ENCODE measurements at regions not wholly inside any gene's neighbourhood (a gene's known extent, or its start where the extent isn't known, plus 50 kb on each side); places are given as distances from the start of the nearest gene placed in this dataset.

DNA sequence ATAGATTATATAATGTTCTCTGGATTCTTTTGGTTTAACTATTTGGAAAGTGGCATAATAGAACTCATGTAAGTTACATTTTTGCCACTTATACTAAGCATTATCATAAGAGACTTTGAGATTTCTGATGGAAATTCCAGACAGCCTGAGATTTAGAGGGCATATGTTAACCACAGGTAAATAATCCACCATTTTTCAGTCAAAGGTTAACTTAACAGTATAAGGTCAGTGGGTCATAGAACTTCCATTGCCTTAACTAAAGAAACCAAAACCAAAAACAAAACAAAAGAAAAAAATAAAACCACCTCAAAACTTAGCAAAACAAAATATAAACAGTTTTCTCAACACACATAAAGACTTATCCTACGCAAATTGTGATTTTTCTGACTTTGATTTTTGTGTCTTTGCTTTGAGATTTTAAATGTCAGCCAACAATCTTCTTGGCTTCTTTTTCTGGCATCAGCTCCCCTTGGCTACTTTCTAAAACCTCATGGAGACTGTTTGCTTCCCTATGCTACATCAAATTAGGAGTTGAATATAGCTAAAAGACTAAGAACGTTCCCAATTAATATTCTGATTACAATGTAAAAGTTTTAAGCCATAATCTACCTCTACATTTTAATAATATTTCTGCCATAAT, 430.1 kb upstream of the DAB2 start:
- in situ Hi-C loops (cut with HindIII; ENCODE audit: low sequenced_read_pairs), result no loop called here

DNA sequence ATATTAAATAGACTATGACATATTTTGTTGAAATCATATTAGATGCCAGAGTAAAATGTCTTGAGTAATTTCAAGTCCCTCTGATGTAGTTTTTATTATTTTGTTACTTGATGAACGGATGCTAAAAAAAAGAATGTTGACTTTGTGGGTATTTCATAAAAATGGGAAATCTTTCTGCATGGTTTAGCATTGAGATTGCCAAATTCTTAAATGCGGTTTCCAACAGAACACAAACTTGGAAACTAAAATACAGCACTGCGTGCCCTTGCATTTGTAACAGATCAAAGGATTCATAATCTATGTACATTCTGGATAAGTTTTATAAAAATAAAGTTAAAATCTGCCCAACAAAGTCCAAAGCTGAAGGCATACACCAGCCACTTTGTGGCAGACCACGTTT, 425.5 kb upstream of the DAB2 start:
- in situ Hi-C loops (cut with HindIII; ENCODE audit: low sequenced_read_pairs), result no loop called here

DNA sequence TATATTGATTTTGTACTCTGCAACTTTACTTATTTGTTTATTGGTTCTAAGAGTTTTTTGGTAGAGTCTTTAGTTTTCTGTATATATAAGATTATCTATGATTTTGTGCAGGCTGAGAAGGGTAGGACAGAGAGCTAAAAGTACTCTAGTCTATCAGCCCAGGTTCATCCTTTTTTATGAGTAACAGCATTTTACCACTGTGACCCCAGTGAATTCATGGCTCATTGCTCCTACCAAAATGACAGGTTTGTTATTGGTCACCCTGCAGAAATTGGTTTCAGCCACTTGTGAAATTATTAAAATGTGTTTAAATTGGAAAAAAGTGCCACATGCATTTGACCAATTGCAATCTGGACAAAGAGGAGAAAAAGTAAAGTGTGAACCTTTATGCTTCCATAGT, 421.4 kb upstream of the DAB2 start:
- in situ Hi-C loops (cut with HindIII; ENCODE audit: low sequenced_read_pairs), result no loop called here

DNA sequence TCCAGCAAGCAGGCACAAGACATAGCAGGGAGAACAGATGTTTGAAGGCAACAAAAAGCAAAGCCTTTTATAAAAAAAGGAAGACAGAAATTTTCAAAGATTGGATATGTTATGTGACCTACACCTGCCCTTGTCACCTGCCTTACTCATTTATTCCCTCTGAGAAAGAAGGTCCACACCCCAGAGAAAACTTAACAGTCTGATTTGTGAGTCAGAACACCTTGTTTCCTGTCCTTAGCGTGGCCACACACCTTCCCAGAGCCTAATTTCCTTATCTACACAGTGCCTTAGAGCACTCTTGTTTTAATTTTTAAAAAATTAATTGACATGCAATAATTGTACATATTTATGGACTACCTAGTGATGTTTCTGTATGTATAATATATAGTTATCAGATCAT, 419.0 kb upstream of the DAB2 start:
- in situ Hi-C loops (cut with HindIII; ENCODE audit: low sequenced_read_pairs), result no loop called here

DNA sequence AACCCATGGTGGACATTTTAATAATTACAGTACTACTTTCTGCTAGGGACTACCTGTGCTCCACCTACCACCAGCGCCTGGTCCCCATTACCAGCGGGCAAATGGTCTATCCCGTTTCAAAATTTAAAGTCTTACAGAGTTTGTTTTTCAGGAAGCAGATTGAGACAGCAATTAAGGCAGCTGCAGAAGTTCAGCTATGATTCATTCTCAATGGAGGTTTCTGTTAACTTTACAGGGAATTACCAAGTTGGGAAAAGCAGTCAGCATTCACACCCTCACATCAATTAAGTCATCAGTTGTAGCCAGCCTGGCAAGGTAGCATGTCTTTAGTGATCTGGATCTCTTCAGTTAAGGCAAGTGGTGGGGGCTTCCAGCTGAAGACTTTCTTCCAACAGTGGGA, 410.6 kb upstream of the DAB2 start:
- in situ Hi-C loops (cut with HindIII; ENCODE audit: low sequenced_read_pairs), result no loop called here

DNA sequence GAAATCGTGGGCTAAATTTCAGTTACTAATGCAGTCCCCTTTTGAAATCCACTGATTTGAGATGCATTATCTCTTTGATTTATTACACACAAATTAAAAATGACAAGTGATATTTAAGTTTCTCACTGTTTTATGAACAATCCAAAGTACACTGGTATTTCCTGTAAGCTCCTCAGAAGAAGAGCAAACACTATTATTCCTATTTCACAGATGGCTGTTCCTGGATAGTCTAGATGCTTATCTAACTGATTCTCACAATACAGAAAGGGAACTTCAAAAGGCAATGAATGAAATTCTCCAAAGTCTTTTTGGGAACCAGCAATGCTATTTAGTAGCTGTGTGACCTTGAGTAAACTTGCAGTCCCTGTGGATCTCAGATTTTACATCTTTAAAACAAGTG, 404.7 kb upstream of the DAB2 start:
- in situ Hi-C loops (cut with HindIII; ENCODE audit: low sequenced_read_pairs), result no loop called here

DNA sequence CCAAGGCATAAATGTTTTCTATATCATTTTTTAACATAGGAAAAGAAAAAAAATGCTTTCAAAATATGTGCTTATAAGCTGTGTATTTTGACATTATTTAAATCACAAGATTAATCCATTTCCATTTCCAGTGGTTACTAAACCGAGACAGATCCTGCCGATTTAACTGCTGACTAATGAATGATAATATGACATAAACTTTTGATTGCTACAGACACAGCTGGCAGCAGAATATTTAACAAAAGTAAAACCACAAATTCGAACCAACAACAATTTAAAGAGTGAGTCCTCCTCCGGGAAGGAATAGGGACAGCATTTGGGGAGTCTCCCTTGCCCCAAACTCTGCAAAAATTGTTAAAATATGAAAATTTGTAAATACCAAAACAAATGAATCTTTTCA, 401.3 kb upstream of the DAB2 start:
- in situ Hi-C loops (cut with HindIII; ENCODE audit: low sequenced_read_pairs), result no loop called here

DNA sequence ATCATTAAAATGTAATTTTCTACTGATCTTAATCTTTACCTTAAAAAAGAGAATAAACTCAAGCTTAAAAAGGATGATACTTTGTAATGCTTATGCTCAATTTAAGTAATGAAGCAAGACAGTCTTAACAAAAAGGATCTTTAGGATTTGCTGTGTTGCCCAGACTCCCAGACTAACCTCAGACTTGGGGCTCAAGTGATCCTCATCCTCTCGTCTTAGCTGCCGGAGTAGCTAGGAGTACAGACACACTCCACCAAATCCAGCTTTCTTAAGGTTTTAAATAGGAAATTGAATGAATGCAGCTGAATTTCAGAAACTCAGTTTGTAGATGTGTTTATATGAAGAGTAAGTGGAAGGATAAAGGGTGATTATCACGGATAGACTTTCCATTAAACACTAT, 400.5 kb upstream of the DAB2 start:
- in situ Hi-C loops (cut with HindIII; ENCODE audit: low sequenced_read_pairs), result no loop called here

DNA sequence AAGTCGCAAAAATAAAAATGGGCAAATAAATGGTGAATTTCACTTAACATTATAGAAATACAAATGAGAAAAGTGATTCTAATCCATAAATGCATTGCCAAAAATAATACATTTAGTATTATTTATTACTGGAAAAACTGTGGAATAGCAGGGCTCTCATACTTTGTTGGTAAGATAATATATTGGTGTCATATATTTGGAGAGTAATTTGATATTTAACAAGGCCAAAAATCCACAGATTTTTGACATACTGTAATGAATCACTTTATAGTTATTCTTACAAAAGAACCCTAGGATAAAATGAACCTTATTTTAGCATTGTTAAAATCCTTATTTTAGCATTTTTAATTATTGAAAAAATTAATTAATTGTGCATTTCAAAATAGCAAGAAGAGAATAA, 397.2 kb upstream of the DAB2 start:
- in situ Hi-C loops (cut with HindIII; ENCODE audit: low sequenced_read_pairs), result no loop called here

DNA sequence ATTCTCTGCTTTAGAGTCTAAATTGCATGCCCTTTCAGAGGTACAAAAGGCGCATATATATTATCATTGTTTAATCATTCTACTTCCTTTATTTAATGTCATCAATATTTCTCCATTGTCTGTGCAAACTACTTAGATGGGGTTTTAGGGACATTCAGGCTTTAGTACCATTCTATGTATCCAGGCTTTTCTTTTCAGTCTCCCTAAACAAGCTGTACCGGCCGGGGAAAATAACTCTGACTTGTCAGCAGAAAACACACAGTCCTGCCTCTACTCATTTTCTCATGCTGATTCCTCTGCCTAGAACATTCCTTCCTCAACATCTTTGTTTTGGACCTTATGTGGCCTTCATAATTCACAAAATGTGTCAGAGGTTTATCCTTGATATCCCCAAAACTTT, 392.1 kb upstream of the DAB2 start:
- in situ Hi-C loops (cut with HindIII; ENCODE audit: low sequenced_read_pairs), result no loop called here

DNA sequence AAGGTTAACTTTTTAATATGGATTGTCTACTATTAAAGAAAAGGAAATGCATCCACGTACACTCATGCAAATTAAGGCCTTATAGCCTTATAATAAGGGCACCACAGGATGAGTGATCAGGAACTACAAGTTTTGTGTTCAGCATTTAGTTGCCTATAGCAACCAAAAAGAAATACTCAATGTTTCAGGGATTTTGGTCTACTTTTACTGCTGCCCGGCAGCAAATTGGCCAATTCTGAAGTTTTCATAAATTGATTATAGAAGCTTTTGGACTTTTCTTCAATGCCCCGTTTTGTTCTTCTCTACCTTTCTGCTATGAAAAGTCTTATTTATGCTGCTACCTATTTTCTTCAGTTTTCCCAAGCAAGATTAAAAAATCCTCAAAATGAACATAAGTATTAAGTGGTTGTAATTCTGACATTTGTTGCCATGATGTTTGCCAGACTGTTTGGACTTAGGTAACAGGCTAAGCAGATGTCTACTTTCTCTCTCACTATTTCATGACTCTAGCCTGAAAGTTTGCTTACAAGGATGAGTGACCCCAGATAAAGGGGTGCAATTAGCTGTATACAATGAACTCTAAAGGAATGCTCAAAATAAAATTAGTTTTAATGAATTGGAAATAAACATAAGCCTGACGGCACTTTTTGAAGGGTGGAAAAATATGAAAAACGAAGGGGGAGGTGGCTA, 391.5 kb upstream of the DAB2 start:
- in situ Hi-C loops (cut with HindIII; ENCODE audit: low sequenced_read_pairs), result no loop called here

DNA sequence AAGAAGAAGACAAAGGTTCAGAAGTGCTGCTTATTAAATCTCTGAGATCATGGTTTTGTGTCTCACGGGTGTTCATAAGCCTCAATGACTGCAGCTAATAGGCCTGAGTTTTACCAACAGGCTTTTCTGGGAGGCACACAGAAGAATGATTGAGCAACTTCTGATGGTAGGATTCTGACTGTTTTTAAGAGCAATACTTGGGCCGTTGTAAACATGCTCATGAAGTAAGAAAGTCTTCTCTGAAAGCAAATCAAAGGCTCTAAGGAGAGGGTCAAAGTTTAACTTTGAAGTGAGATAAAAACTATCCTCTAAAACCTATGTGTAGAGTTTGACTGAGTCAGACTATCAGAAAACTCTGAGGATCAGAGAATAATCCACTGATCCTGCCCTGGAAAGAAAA, 390.9 kb upstream of the DAB2 start:
- in situ Hi-C loops (cut with HindIII; ENCODE audit: low sequenced_read_pairs), result no loop called here

DNA sequence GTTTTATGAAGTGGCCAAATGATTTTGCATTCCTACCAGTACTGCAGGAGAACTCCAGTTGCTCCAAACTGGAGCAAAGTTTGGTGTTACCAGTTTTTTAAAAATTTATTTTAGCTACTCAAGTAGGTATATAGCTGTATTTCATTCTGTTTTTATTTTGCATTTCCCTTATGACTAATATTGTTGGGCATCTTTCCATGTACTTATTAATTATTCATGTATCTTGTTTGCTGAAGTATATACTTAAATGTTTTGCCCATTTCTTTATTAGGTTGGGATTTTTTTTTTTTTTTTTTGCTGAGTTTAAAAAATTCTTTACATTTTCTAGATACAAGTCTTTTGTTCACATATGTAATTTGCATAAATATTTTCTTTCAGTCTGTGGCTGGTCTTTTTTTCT, 386.6 kb upstream of the DAB2 start:
- in situ Hi-C loops (cut with HindIII; ENCODE audit: low sequenced_read_pairs), result no loop called here

DNA sequence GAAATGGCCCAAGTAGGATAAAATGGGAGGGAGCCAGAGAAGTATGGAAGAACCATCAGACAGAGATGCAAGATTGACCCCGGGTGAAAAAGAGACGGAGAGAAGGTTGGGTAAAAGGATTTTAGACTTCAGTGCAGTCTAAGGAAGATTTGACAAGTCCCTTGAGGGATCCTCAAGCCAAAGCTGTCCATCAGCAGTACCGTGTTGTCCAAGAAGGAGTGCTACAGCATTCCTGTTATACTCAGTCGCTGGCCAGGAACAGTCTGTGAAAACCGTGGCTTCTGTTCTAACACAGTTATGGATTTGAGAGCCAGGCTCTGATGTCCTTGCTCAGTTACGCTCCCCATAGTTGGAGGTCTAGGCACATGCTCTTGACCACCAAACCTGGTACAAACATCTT, 383.9 kb upstream of the DAB2 start:
- in situ Hi-C loops (cut with HindIII; ENCODE audit: low sequenced_read_pairs), result no loop called here

DNA sequence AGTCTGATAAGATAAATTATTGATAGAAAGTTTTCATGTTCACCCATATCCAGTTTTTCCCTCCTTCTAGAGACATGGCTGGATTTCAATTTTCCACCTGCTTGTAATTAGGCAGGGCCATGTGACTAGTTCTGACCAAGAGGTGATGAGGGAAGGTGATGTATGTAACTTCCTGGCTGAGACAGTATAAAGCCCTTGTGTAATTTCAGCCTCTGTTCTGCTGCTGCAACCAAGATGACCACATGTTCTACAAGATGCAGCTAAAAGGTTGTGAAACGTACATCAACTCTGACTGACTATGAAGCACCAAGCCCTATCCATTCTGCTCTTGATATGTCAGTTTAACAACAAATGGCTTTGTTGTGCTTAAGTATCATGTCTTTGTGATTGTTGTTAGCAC, 376.5 kb upstream of the DAB2 start:
- in situ Hi-C loops (cut with HindIII; ENCODE audit: low sequenced_read_pairs), result no loop called here

DNA sequence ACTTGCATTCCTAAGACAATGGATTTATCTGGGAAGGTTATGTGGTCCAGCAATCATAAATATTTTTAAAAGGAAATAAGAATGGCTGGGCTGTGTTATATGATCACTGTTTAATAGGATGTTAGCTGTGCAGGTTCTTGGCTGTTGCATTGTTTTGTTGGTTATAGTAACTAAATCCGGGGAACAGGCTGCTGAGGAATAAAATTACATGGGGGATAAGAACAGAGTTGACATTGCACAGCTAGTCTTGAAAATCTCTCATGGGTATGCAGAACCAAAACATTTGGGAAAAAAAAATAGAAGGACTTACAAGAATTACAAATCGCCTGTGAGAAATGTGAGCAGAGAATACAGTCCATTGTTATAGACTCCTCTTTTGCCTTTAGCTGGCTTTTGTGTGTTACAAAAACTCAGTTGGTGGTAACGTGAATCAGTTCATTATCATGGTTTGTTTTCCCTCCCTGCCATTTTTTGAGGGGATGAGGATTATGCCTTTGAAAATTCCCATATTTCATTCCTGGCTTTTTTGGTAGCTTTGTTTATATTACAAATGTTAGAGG, 375.3 kb upstream of the DAB2 start:
- in situ Hi-C loops (cut with HindIII; ENCODE audit: low sequenced_read_pairs), result no loop called here

DNA sequence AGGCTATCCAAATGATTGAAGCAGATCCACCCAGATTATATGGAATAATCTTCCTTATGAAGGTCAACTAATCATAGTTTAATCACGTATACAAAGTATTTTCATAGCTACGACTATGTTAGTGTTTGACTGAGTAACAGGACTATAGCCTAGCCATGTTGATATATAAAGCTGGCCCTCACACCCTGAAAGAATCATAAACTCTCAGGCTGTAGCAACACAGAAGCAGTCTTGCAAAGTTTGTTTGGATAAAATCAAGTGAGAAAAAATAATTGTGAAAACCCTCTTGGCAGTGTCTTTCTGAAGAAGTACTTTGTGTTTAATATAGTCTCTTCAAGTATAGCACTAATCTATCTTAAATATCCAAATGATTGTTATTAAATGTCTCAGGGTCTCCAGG, 374.5 kb upstream of the DAB2 start:
- in situ Hi-C loops (cut with HindIII; ENCODE audit: low sequenced_read_pairs), result no loop called here

DNA sequence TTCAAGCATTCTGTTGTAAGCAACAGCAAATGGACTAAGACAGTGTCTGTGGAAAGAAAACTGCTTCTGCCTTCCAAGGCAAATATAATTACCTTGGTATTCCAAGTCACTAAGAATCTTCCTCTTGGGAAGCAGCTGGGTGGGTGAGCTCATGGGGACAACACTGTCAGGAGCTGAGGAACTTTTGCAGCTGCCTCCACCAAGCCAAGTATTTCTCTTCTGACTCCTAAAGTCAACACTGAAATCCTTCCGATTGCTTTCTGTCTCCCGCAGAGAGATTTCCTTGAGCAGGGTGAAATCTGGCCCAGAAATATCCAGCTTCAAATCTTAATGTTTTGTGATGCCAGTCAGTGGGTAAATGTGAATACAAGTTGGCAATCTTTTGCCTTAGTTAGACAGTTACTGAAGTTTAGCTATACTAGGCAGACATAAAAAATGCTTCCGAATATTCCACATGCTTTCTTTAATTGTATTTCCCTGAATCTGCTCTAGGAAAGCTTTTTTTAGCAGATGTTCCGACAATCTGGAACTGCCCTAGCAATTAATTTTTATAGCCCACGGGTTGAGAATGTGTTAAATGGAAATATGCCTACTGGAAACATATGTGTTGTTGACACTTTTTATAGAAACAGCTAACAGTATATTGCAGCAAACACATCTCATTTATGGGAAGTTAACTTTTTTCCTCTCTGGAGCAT, 369.9 kb upstream of the DAB2 start:
- in situ Hi-C loops (cut with HindIII; ENCODE audit: low sequenced_read_pairs), result no loop called here

DNA sequence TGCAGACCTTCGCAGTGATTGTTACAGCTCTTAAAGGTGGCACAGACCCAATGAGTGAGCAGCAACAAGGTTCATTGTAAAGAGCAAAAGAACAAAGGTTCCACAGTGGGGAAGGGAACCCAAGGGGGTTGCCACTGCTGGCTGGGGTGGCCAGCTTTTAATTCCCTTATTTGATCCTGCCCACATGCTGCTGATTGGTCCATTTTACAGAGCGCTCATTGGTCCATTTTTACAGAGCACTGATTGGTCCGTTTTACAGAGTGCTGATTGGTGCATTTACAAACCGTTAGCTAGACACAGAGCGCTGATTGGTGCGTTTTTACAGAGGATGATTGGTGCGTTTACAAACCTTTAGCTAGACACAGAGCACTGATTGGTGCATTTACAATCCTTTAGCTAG, 360.6 kb upstream of the DAB2 start:
- in situ Hi-C loops (cut with HindIII; ENCODE audit: low sequenced_read_pairs), result no loop called here

DNA sequence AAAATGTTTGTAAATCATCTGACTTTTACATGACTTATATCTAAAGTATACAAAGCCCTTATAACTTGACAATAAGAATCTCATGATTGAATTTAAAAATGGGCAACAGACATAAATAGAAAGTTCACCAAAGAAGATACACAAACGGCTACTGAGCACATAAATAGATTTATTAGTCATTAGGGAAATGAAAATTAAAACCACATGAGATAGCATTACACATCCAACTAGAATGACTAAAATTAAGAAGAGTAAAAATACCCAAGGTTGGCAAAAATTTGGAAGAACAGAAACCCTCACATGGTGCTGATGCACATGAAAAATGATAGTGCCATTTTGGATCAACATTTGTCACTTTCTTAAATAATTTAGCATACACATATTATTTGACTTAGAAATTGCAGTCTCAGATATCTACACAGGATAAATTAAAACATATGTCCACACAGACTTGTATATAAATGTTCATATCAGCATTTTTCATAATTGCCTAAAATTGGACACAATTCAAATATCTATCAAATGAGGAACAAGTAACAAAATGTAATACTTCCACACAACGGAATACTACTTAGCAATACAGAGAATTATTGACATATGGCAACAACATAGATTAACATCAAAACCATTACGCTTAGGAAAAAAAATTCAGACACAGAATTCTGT, 359.1 kb upstream of the DAB2 start:
- in situ Hi-C loops (cut with HindIII; ENCODE audit: low sequenced_read_pairs), result no loop called here

DNA sequence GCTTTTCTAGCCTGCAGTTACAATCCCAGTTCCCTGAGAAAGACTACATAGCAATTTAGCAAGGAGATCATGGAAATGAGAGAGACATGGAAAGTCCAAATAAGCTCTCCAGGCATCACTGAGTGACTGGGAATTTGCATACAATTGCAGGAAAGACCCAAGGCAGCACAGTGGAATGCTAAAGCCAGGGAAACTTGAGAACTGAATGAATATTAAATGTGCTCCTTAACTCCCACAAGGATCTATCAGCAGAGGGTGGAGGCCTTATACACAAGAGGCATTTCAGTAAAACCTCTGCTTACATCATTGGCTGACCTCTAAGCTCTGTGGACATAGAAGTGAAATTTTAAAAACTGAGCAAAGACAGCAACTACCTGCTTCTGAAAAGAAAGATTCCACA, 355.6 kb upstream of the DAB2 start:
- in situ Hi-C loops (cut with HindIII; ENCODE audit: low sequenced_read_pairs), result no loop called here

DNA sequence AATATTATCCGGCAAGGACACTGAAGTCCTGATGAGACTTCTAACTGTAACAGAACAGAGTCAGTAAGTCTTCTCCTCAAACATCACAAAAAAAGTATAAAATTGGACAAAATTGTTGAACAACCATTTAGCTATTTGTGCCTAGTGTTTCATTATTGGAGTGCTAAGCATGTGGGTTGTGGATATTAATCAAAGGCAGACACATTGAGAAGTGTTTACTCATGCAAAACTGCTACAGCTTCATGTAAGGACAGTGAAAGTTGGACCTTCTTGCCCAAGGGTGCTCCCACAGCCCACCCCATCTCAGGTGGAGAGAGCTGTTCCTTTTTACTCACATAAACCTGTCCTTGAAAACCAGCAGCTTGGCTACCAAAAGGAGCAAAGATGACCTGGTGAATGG, 355.1 kb upstream of the DAB2 start:
- in situ Hi-C loops (cut with HindIII; ENCODE audit: low sequenced_read_pairs), result no loop called here

Measured in DLD1 (cell line).